Endothelial cell of umbilical vein (primary cell): ENCODE measurements at regions not wholly inside any gene's neighbourhood (a gene's known extent, or its start where the extent isn't known, plus 50 kb on each side); places are given as distances from the start of the nearest gene placed in this dataset.

Source experiments
- BruUV-seq: library from RNA; stranded (reverse); fragments of 400-500 nt; replicated peaks from 2 replicates; lab custom pipeline; 2021; lab: Mats Ljungman, UMichigan
- CTCF ChIA-PET: fragments of 300-600, 350-600 bp; sonication (Branson Sonifier 250); formaldehyde crosslinking; loops from one replicate; lab custom pipeline; 2021; ENCODE audit warnings: antibody characterized with exemption, inconsistent platforms; lab: Charles Lee
- POLR2A ChIA-PET: fragments of 300-600, 350-600 bp; sonication (Branson Sonifier 250); formaldehyde crosslinking; loops from one replicate; lab custom pipeline; 2021; ENCODE audit warnings: antibody characterized with exemption, inconsistent platforms; lab: Charles Lee
- DNase-seq: peaks from one replicate; pipeline ENCODE4 v3.0.0-alpha.2; 2011; ENCODE audit warnings: low read depth, low spot score
- FAIRE-seq: peaks from 2 replicates; lab custom pipeline; 2011; peaks lifted over from hg19 to GRCh38; lab: Jason Lieb, UNC
- H2AFZ ChIP-seq: 2 replicates; pipeline ENCODE4 v1.6.0; 2012; ENCODE audit warnings: low read depth, low read length, control low read depth, inconsistent platforms
- H3K27ac ChIP-seq: 2 replicates; pipeline ENCODE4 v1.5.1; 2011; ENCODE audit warnings: low read depth, mild to moderate bottlenecking, control low read depth, low read length, moderate library complexity; ENCODE audit not compliant: insufficient read depth
- H3K27me3 ChIP-seq, 2 experiments: 2 replicates each; pipeline versions ENCODE4 v1.6.0 to v1.6.1; 2011; ENCODE audit warnings: low read length in 2 of 2, mixed read lengths in 1 of 2; ENCODE audit not compliant: control insufficient read depth in 2 of 2, insufficient read depth in 2 of 2
- H3K36me3 ChIP-seq, 2 experiments: 2 replicates in 1 of 2; 3 replicates in 1 of 2; pipeline ENCODE4 v1.5.1; 2011; ENCODE audit warnings: low read length in 2 of 2, mild to moderate bottlenecking in 1 of 2, moderate library complexity in 1 of 2; ENCODE audit not compliant: control insufficient read depth in 2 of 2, insufficient read depth in 2 of 2; ENCODE audit errors: extremely low read depth in 1 of 2
- H3K4me1 ChIP-seq: 3 replicates; pipeline ENCODE4 v1.5.1; 2011; ENCODE audit warnings: mild to moderate bottlenecking, low read length; ENCODE audit not compliant: control insufficient read depth, insufficient read depth; ENCODE audit errors: extremely low read depth
- H3K4me2 ChIP-seq: 2 replicates; pipeline ENCODE4 v1.6.1; 2011; ENCODE audit warnings: low read length, control low read depth, mixed read lengths; ENCODE audit not compliant: insufficient read depth
- H3K4me3 ChIP-seq, 3 experiments: fragments of 200-600 bp in 1 of 3; sonication (generic), shearing (Covaris generic) in 1 of 3; replicated peaks in 1 of 3; 2 replicates each; pipeline ENCODE4 v1.5.1; 2011 to 2016; ENCODE audit warnings: control low read depth in 3 of 3, low read length in 3 of 3, mild to moderate bottlenecking in 2 of 3, inconsistent platforms in 1 of 3, low read depth in 1 of 3, moderate library complexity in 1 of 3; ENCODE audit not compliant: insufficient read depth in 1 of 3
- H3K79me2 ChIP-seq: 2 replicates; pipeline ENCODE4 v1.6.0; 2012; ENCODE audit warnings: low read length, inconsistent platforms; ENCODE audit not compliant: control insufficient read depth, insufficient read depth
- H3K9ac ChIP-seq: replicated peaks from 2 replicates; pipeline ENCODE3; 2011; ENCODE audit warnings: low read length, control low read depth; ENCODE audit not compliant: insufficient read depth; ENCODE audit errors: extremely low read depth
- H3K9me1 ChIP-seq: replicated peaks from 3 replicates; pipeline ENCODE4 v1.6.0; 2011; ENCODE audit warnings: mild to moderate bottlenecking, low read length; ENCODE audit not compliant: control insufficient read depth, insufficient read depth; ENCODE audit errors: extremely low read depth
- H3K9me3 ChIP-seq: replicated peaks from 2 replicates; pipeline ENCODE4 v1.5.1; 2012; ENCODE audit warnings: low read length, inconsistent platforms; ENCODE audit not compliant: control insufficient read depth, insufficient read depth
- H4K20me1 ChIP-seq: replicated peaks from 2 replicates; pipeline ENCODE3; 2011; ENCODE audit warnings: mild to moderate bottlenecking, low read length; ENCODE audit not compliant: control insufficient read depth, insufficient read depth; ENCODE audit errors: extremely low read depth
- CTCF ChIP-seq, 2 donors: IDR thresholded peaks; 1 replicate in 1 of 2; 2 replicates in 1 of 2; pipeline ENCODE4 v1.5.1; 2011; ENCODE audit warnings: low read length in 2 of 2, mild to moderate bottlenecking in 2 of 2, moderate library complexity in 2 of 2, control low read depth in 1 of 2, inconsistent platforms in 1 of 2, low read depth in 1 of 2; ENCODE audit not compliant: insufficient read depth in 1 of 2; ENCODE audit errors: extremely low read depth in 1 of 2
- EZH2 ChIP-seq: IDR thresholded peaks from 2 replicates; pipeline ENCODE4 v1.6.1; 2012; ENCODE audit warnings: borderline replicate concordance, low read depth, mild to moderate bottlenecking, moderate library complexity, low read length, inconsistent platforms; ENCODE audit not compliant: severe bottlenecking
- FOS ChIP-seq: IDR thresholded peaks from 2 replicates; pipeline ENCODE4 v1.6.1; 2011; ENCODE audit warnings: mild to moderate bottlenecking, low read length, moderate library complexity, borderline replicate concordance; ENCODE audit not compliant: insufficient read depth
- GATA2 ChIP-seq: IDR thresholded peaks from 2 replicates; pipeline ENCODE4 v1.7.0; 2011; ENCODE audit warnings: low read depth, mild to moderate bottlenecking, moderate library complexity, mixed read lengths, low read length; ENCODE audit not compliant: insufficient read length, insufficient read depth
- JUN ChIP-seq: IDR thresholded peaks from 2 replicates; pipeline ENCODE4 v1.6.1; 2011; ENCODE audit warnings: borderline replicate concordance, low read depth; ENCODE audit not compliant: insufficient read length, insufficient read depth
- MYC ChIP-seq: IDR thresholded peaks from one replicate; pipeline ENCODE4 v1.6.1; 2011; ENCODE audit warnings: mild to moderate bottlenecking, low read depth, low read length
- POLR2A ChIP-seq: IDR thresholded peaks from 2 replicates; pipeline ENCODE4 v1.6.1; 2012; ENCODE audit warnings: low read depth, mild to moderate bottlenecking, control low read depth, low read length
- POLR2AphosphoS5 ChIP-seq: IDR thresholded peaks from 2 replicates; pipeline ENCODE4 v1.6.1; 2012; ENCODE audit warnings: low read depth, mild to moderate bottlenecking, control low read depth, low read length, moderate library complexity; ENCODE audit not compliant: insufficient read depth
- dilution Hi-C: fragments of 300-500 bp; cut with MboI; formaldehyde crosslinking; loops from one replicate; pipeline ENCODE4 v1.15.0; 2019; ENCODE audit warnings: low sequenced_read_pairs; ENCODE audit not compliant: extremely low pct_ligation_motif_present
- intact Hi-C: fragments of 100-400 bp; cut with micrococcal nuclease; formaldehyde crosslinking; loops from one replicate; pipeline ENCODE4 v1.10.0; 2022
- TF ChIP-seq, protein P1 (sequence below): IDR thresholded peaks from 2 replicates; pipeline ENCODE4 v1.6.1; 2011; ENCODE audit not compliant: insufficient read depth, insufficient read length

GRCh38 chr5:160950311-160950710 is 98.3 kb upstream of the ATP10B start:
- no peak overlapping the region for H3K27ac ChIP-seq
- no peak overlapping the region for H3K4me2 ChIP-seq
- H3K36me3 ChIP-seq = no peaks in the 10 kb centered on the region
- ChIA-PET CTCF (no interaction called here), POLR2A (no interaction called here)
- H3K4me3 ChIP-seq = no peak overlapping the region
- peaks cover 2% of the 10 kb centered on the region for H3K9me3 ChIP-seq
- H3K4me1 ChIP-seq = no peaks in the 10 kb centered on the region
- dilution Hi-C loops = no loop called here
- H3K79me2 ChIP-seq = no peaks in the 10 kb centered on the region
- no peak overlapping the region for H2AFZ ChIP-seq
- H3K9ac ChIP-seq = no peak overlapping the region
- no peak for DNase-seq
- BruUV-seq = no TSS peak
- H4K20me1 ChIP-seq = no peaks in the 10 kb centered on the region
- H3K9me1 ChIP-seq = no peaks in the 10 kb centered on the region
- FAIRE-seq = no peak
- no peaks in the 10 kb centered on the region for H3K27me3 ChIP-seq
- intact Hi-C loops = no loop called here
- TF ChIP-seq POLR2A = no peak

GRCh38 chr5:160940725-160941124 is 88.7 kb upstream of the ATP10B start:
- no peak overlapping the region for H2AFZ ChIP-seq
- no peaks in the 10 kb centered on the region for H3K9me1 ChIP-seq
- no peak overlapping the region for H3K27ac ChIP-seq
- BruUV-seq = no TSS peak
- no peak for DNase-seq
- no peak for TF ChIP-seq JUN
- TF ChIP-seq POLR2A = no peak
- TF ChIP-seq GATA2 = no peak
- no peak for TF ChIP-seq POLR2AphosphoS5
- no peak for TF ChIP-seq MYC
- TF ChIP-seq CTCF (IDR thresholded peaks at IDR 0.05; ENCODE audit: extremely low read depth in 1 of 2, insufficient read depth in 1 of 2, low read depth in 1 of 2, low read length in 2 of 2) = no peak
- TF ChIP-seq, protein P1, sequence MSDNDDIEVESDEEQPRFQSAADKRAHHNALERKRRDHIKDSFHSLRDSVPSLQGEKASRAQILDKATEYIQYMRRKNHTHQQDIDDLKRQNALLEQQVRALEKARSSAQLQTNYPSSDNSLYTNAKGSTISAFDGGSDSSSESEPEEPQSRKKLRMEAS = no peak
- no peak for TF ChIP-seq FOS
- TF ChIP-seq EZH2 = no peak
- no peaks in the 10 kb centered on the region for H3K4me1 ChIP-seq
- no peak overlapping the region for H3K4me3 ChIP-seq
- intact Hi-C loops (no loop called here), dilution Hi-C loops (no loop called here)
- CTCF ChIA-PET = no interaction called here
- H3K9ac ChIP-seq = no peak overlapping the region
- H3K36me3 ChIP-seq = no peaks in the 10 kb centered on the region
- POLR2A ChIA-PET = no interaction called here
- H3K27me3 ChIP-seq = no peaks in the 10 kb centered on the region
- peaks cover 7% of the 10 kb centered on the region for H3K9me3 ChIP-seq
- no peak overlapping the region for H3K4me2 ChIP-seq
- no peaks in the 10 kb centered on the region for H4K20me1 ChIP-seq
- H3K79me2 ChIP-seq = no peaks in the 10 kb centered on the region
- FAIRE-seq = no peak
